GM12878 (cell line): ENCODE measurements at regions not wholly inside any gene's neighbourhood (a gene's known extent, or its start where the extent isn't known, plus 50 kb on each side); places are given as distances from the start of the nearest gene placed in this dataset.

Experiments
- ATAC-seq: fragments of 200-7000 bp; cut with Tn5 transposase; 3 replicates; pipeline ENCODE4 v1.9.1; 2020; ENCODE audit warnings: mild to moderate bottlenecking, moderate library complexity
- BruUV-seq: library from RNA; stranded (reverse); fragments of 400-500 nt; replicated peaks from 2 replicates; lab custom pipeline; 2021; lab: Mats Ljungman, UMichigan
- CTCF ChIA-PET: fragments of 300-600 bp; sonication (Branson Sonifier 250); formaldehyde crosslinking; extraction: SDS; loops from one replicate; lab custom pipeline; 2021; ENCODE audit warnings: inconsistent platforms; lab: Yijun Ruan, JAX
- POLR2A ChIA-PET: fragments of 350-600 bp; formaldehyde crosslinking; extraction: SDS; loops from one replicate; lab custom pipeline; 2021; ENCODE audit warnings: inconsistent platforms; lab: Charles Lee
- RAD21 ChIA-PET: fragments of 300-600 bp; sonication (Branson Sonifier 250); formaldehyde crosslinking; loops from one replicate; lab custom pipeline; 2023; ENCODE audit warnings: antibody characterized with exemption; ENCODE audit not compliant: unreplicated experiment; lab: Charles Lee
- SMC1A ChIA-PET: fragments of 300-600 bp; sonication (Branson Sonifier 250); formaldehyde crosslinking; loops from one replicate; lab custom pipeline; 2023; ENCODE audit not compliant: unreplicated experiment, uncharacterized antibody; lab: Charles Lee
- DNase-seq: peaks from one replicate; pipeline ENCODE4 v3.0.0-alpha.2; 2011; ENCODE audit warnings: low read depth, low spot score
- FAIRE-seq: peaks from 3 replicates; lab custom pipeline; 2011; peaks lifted over from hg19 to GRCh38; lab: Jason Lieb, UNC
- H2AFZ ChIP-seq: 2 replicates; pipeline ENCODE4 v1.6.0; 2011; ENCODE audit warnings: low read depth, low read length, control low read depth; ENCODE audit not compliant: control insufficient read depth
- H3K27ac ChIP-seq: 2 replicates; pipeline ENCODE4 v1.5.1; 2011; ENCODE audit warnings: control low read depth; ENCODE audit not compliant: control insufficient read depth, insufficient read depth
- H3K27me3 ChIP-seq, 2 experiments: replicated peaks in 1 of 2; 2 replicates each; pipeline versions ENCODE4 v1.6.0 to v1.6.1; 2011; ENCODE audit warnings: low read length in 1 of 2; ENCODE audit not compliant: control insufficient read depth in 2 of 2, insufficient read depth in 2 of 2
- H3K36me3 ChIP-seq, 2 experiments: 2 replicates each; pipeline ENCODE4 v1.5.1; 2011; ENCODE audit warnings: low read length in 1 of 2; ENCODE audit not compliant: control insufficient read depth in 2 of 2, insufficient read depth in 2 of 2
- H3K4me1 ChIP-seq: 2 replicates; pipeline ENCODE4 v1.6.1; 2011; ENCODE audit warnings: mild to moderate bottlenecking, low read length, moderate library complexity, mixed read lengths; ENCODE audit not compliant: control insufficient read depth, insufficient read depth
- H3K4me2 ChIP-seq: 2 replicates; pipeline ENCODE4 v1.6.0; 2011; ENCODE audit warnings: control low read depth; ENCODE audit not compliant: control insufficient read depth, insufficient read depth
- H3K4me3 ChIP-seq: fragments of 200-600 bp; sonication (generic); 2 replicates; pipeline ENCODE4 v1.5.1; 2016
- H3K79me2 ChIP-seq: 2 replicates; pipeline ENCODE4 v1.6.0; 2011; ENCODE audit warnings: low read length; ENCODE audit not compliant: control insufficient read depth, insufficient read depth
- H3K9ac ChIP-seq: 2 replicates; pipeline ENCODE4 v1.8.0; 2011; ENCODE audit warnings: low read length, control low read depth, mixed read lengths; ENCODE audit not compliant: control insufficient read depth, insufficient read depth
- H3K9me3 ChIP-seq: replicated peaks from 3 replicates; pipeline ENCODE4 v1.5.1; 2011; ENCODE audit warnings: mild to moderate bottlenecking, low read length; ENCODE audit not compliant: control insufficient read depth, insufficient read depth
- H4K20me1 ChIP-seq: 2 replicates; pipeline ENCODE4 v1.6.0; 2011; ENCODE audit not compliant: control insufficient read depth, insufficient read depth
- CREB1 ChIP-seq: IDR thresholded peaks from 2 replicates; pipeline ENCODE4 v1.6.1; 2012; ENCODE audit warnings: low read depth, mild to moderate bottlenecking, inconsistent platforms
- E2F4 ChIP-seq: IDR thresholded peaks from 2 replicates; pipeline ENCODE4 v1.6.1; 2012; ENCODE audit warnings: low read depth, low read length, improper control_type of control experiment
- EZH2 ChIP-seq: IDR thresholded peaks from 2 replicates; pipeline ENCODE4 v1.6.1; 2012; ENCODE audit warnings: low read depth, mild to moderate bottlenecking, control low read depth, inconsistent platforms, low read length, borderline replicate concordance; ENCODE audit not compliant: control insufficient read depth
- HDGF ChIP-seq: fragments of 450-650 bp; IDR thresholded peaks from 2 replicates; pipeline ENCODE4 v1.6.1; 2016; ENCODE audit warnings: antibody characterized with exemption
- MEF2B ChIP-seq: fragments of 450-650 bp; IDR thresholded peaks from 2 replicates; pipeline ENCODE4 v1.6.1; 2018; ENCODE audit warnings: mild to moderate bottlenecking, moderate library complexity; ENCODE audit not compliant: partially characterized antibody, poor library complexity, severe bottlenecking
- MTA3 ChIP-seq: IDR thresholded peaks from 2 replicates; pipeline ENCODE4 v1.6.1; 2012; ENCODE audit warnings: low read length, inconsistent platforms, borderline replicate concordance
- NFIC ChIP-seq: IDR thresholded peaks from 2 replicates; pipeline ENCODE4 v1.6.1; 2012; ENCODE audit warnings: low read depth, mild to moderate bottlenecking, inconsistent platforms, low read length, moderate library complexity
- PAX8 ChIP-seq: fragments of 450-650 bp; IDR thresholded peaks from 2 replicates; pipeline ENCODE4 v1.6.1; 2017; ENCODE audit warnings: mild to moderate bottlenecking, moderate library complexity
- PML ChIP-seq: IDR thresholded peaks from 2 replicates; pipeline ENCODE4 v1.6.1; 2012; ENCODE audit warnings: low read length, inconsistent platforms
- PRDM15 ChIP-seq: fragments of 450-650 bp; formaldehyde crosslinking; IDR thresholded peaks from 2 replicates; pipeline ENCODE4 v1.4.0; 2020; ENCODE audit warnings: mild to moderate bottlenecking, moderate library complexity
- RUNX3 ChIP-seq: IDR thresholded peaks from 2 replicates; pipeline ENCODE4 v1.6.1; 2012; ENCODE audit warnings: low read length, inconsistent platforms
- SREBF1 ChIP-seq: IDR thresholded peaks from 2 replicates; pipeline ENCODE4 v1.6.1; 2012; ENCODE audit warnings: mild to moderate bottlenecking, low read length
- SRF ChIP-seq, 2 experiments: IDR thresholded peaks; 2 replicates each; pipeline ENCODE4 v1.6.1; 2011; ENCODE audit warnings: low read depth in 2 of 2, low read length in 2 of 2, mild to moderate bottlenecking in 1 of 2, moderate library complexity in 1 of 2
- ZNF274 ChIP-seq: IDR thresholded peaks from one replicate; pipeline ENCODE4 v1.8.0; 2011; ENCODE audit not compliant: insufficient read length, insufficient read depth
- WGBS: methylation state at CpG from one replicate; pipeline ENCODE4 v1.1.6; 2016; ENCODE audit warnings: low lambda C conversion rate; ENCODE audit not compliant: insufficient replicate concordance, insufficient coverage; ENCODE audit errors: missing lambda C conversion rate; 5-methylcytosine and 5-hydroxymethylcytosine counted together
- in situ Hi-C: fragments of 300-500 bp; cut with MboI; formaldehyde crosslinking; loops from 9 replicates; pipeline ENCODE4 v1.14.3; 2018; ENCODE audit warnings: mixed read lengths
- intact Hi-C: fragments of 100-400 bp; cut with micrococcal nuclease; formaldehyde crosslinking; loops from one replicate; pipeline ENCODE4 v1.14.2; 2022; ENCODE audit not compliant: unreplicated experiment
- TF ChIP-seq, protein P1 (sequence below): fragments of 450-650 bp; IDR thresholded peaks from 2 replicates; pipeline ENCODE4 v1.6.1; 2016; ENCODE audit warnings: mild to moderate bottlenecking, moderate library complexity, borderline replicate concordance
- TF ChIP-seq, protein P2 (sequence below): IDR thresholded peaks from 2 replicates; pipeline ENCODE4 v1.6.1; 2012; ENCODE audit warnings: low read length, inconsistent platforms

GRCh38 chr1:79287982-79288381, 281.5 kb upstream of the ADGRL4 start:
- ChIA-PET POLR2A (no interaction called here), SMC1A (no interaction called here), RAD21 (no interaction called here), CTCF (no interaction called here)
- in situ Hi-C loops (no loop called here), intact Hi-C loops (no loop called here)
- no peaks in the 10 kb centered on the region for H3K36me3 ChIP-seq
- FAIRE-seq (no peak), DNase-seq (no peak), ATAC-seq (no peak)
- H3K27ac ChIP-seq: no peak overlapping the region
- no peaks in the 10 kb centered on the region for H3K9me3 ChIP-seq
- H3K4me1 ChIP-seq: no peaks in the 10 kb centered on the region
- no peaks in the 10 kb centered on the region for H3K79me2 ChIP-seq
- H3K27me3 ChIP-seq: no peaks in the 10 kb centered on the region; a peak in 1 of 4 replicates
- no peak overlapping the region for H3K4me3 ChIP-seq
- H2AFZ ChIP-seq: no peak overlapping the region
- BruUV-seq: no TSS peak
- no peak overlapping the region for H3K4me2 ChIP-seq
- TF ChIP-seq MTA3 (no peak), PAX8 (no peak), SRF (IDR thresholded peaks at IDR 0.05; ENCODE audit: low read depth in 2 of 2, low read length in 2 of 2) (no peak), PML (no peak), NFIC (no peak), ZNF274 (no peak), E2F4 (no peak), SREBF1 (no peak), RUNX3 (no peak), EZH2 (no peak), HDGF (no peak), MEF2B (no peak), PRDM15 (CRISPR knock-in tag) (no peak), CREB1 (no peak)
- TF ChIP-seq, protein P1, sequence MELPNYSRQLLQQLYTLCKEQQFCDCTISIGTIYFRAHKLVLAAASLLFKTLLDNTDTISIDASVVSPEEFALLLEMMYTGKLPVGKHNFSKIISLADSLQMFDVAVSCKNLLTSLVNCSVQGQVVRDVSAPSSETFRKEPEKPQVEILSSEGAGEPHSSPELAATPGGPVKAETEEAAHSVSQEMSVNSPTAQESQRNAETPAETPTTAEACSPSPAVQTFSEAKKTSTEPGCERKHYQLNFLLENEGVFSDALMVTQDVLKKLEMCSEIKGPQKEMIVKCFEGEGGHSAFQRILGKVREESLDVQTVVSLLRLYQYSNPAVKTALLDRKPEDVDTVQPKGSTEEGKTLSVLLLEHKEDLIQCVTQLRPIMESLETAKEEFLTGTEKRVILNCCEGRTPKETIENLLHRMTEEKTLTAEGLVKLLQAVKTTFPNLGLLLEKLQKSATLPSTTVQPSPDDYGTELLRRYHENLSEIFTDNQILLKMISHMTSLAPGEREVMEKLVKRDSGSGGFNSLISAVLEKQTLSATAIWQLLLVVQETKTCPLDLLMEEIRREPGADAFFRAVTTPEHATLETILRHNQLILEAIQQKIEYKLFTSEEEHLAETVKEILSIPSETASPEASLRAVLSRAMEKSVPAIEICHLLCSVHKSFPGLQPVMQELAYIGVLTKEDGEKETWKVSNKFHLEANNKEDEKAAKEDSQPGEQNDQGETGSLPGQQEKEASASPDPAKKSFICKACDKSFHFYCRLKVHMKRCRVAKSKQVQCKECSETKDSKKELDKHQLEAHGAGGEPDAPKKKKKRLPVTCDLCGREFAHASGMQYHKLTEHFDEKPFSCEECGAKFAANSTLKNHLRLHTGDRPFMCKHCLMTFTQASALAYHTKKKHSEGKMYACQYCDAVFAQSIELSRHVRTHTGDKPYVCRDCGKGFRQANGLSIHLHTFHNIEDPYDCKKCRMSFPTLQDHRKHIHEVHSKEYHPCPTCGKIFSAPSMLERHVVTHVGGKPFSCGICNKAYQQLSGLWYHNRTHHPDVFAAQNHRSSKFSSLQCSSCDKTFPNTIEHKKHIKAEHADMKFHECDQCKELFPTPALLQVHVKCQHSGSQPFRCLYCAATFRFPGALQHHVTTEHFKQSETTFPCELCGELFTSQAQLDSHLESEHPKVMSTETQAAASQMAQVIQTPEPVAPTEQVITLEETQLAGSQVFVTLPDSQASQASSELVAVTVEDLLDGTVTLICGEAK: no peak
- TF ChIP-seq, protein P2, sequence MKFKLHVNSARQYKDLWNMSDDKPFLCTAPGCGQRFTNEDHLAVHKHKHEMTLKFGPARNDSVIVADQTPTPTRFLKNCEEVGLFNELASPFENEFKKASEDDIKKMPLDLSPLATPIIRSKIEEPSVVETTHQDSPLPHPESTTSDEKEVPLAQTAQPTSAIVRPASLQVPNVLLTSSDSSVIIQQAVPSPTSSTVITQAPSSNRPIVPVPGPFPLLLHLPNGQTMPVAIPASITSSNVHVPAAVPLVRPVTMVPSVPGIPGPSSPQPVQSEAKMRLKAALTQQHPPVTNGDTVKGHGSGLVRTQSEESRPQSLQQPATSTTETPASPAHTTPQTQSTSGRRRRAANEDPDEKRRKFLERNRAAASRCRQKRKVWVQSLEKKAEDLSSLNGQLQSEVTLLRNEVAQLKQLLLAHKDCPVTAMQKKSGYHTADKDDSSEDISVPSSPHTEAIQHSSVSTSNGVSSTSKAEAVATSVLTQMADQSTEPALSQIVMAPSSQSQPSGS: no peak
- WGBS: 52% methylated on average over 2 of the region's 2 CpGs
- no peak overlapping the region for H3K9ac ChIP-seq
- H4K20me1 ChIP-seq: no peaks in the 10 kb centered on the region
